DND-41 (cell line): ENCODE measurements at regions not wholly inside any gene's neighbourhood (a gene's known extent, or its start where the extent isn't known, plus 50 kb on each side); places are given as distances from the start of the nearest gene placed in this dataset.

ENCODE experiments used
- ATAC-seq: fragments of 200-7000 bp; cut with Tn5 transposase; 3 replicates; pipeline ENCODE4 v1.9.1; 2021; ENCODE audit warnings: low read depth; ENCODE audit not compliant: insufficient read depth
- DNase-seq: peaks from one replicate; pipeline ENCODE4 v3.0.0-alpha.2; 2020
- H2AFZ ChIP-seq: 2 replicates; pipeline ENCODE4 v1.6.0; 2012; ENCODE audit warnings: low read depth, low read length
- H3K27ac ChIP-seq: 2 replicates; pipeline ENCODE4 v1.5.1; 2012; ENCODE audit warnings: low read length, inconsistent platforms
- H3K27me3 ChIP-seq: fragments of 200-600 bp; sonication (generic); 2 replicates; pipeline ENCODE4 v1.6.0; 2012; ENCODE audit warnings: low read length, mild to moderate bottlenecking, inconsistent platforms; ENCODE audit not compliant: insufficient read depth, poor library complexity
- H3K36me3 ChIP-seq: 2 replicates; pipeline ENCODE4 v1.5.1; 2012; ENCODE audit warnings: low read length, inconsistent platforms; ENCODE audit not compliant: insufficient read depth
- H3K4me1 ChIP-seq: 2 replicates; pipeline ENCODE4 v1.5.1; 2012; ENCODE audit warnings: mild to moderate bottlenecking, low read length; ENCODE audit not compliant: insufficient read depth
- H3K4me2 ChIP-seq: 2 replicates; pipeline ENCODE4 v1.6.0; 2012; ENCODE audit warnings: mild to moderate bottlenecking, moderate library complexity, low read length, inconsistent platforms; ENCODE audit not compliant: insufficient read depth
- H3K4me3 ChIP-seq, 2 experiments: fragments of 200-600 bp in 1 of 2; shearing (Covaris generic) in 1 of 2; 2 replicates each; pipeline ENCODE4 v1.5.1; 2012 to 2016; ENCODE audit warnings: inconsistent platforms in 2 of 2, low read length in 2 of 2, mild to moderate bottlenecking in 2 of 2, low read depth in 1 of 2, moderate library complexity in 1 of 2
- H3K79me2 ChIP-seq: 2 replicates; pipeline ENCODE4 v1.6.0; 2012; ENCODE audit warnings: low read length, inconsistent platforms; ENCODE audit not compliant: insufficient read depth
- H3K9ac ChIP-seq: 2 replicates; pipeline ENCODE4 v1.6.0; 2012; ENCODE audit warnings: low read depth, mild to moderate bottlenecking, inconsistent platforms, low read length, moderate library complexity
- H3K9me3 ChIP-seq: 2 replicates; pipeline ENCODE4 v1.5.1; 2012; ENCODE audit warnings: low read length, moderate library complexity, mild to moderate bottlenecking, inconsistent platforms; ENCODE audit not compliant: insufficient read depth, severe bottlenecking
- H4K20me1 ChIP-seq: 2 replicates; pipeline ENCODE4 v1.6.0; 2012; ENCODE audit warnings: low read length; ENCODE audit not compliant: insufficient read depth
- EZH2 ChIP-seq: IDR thresholded peaks from 3 replicates; pipeline ENCODE4 v1.6.1; 2012; ENCODE audit warnings: borderline replicate concordance, low read depth, mild to moderate bottlenecking, moderate library complexity, low read length, inconsistent platforms; ENCODE audit not compliant: severe bottlenecking
- TF ChIP-seq, protein P1 (sequence below): IDR thresholded peaks from 2 replicates; pipeline ENCODE4 v1.5.1; 2012; ENCODE audit warnings: borderline replicate concordance, low read length, moderate library complexity, mild to moderate bottlenecking; ENCODE audit not compliant: poor library complexity, severe bottlenecking; ENCODE audit errors: extremely low read depth

DNA sequence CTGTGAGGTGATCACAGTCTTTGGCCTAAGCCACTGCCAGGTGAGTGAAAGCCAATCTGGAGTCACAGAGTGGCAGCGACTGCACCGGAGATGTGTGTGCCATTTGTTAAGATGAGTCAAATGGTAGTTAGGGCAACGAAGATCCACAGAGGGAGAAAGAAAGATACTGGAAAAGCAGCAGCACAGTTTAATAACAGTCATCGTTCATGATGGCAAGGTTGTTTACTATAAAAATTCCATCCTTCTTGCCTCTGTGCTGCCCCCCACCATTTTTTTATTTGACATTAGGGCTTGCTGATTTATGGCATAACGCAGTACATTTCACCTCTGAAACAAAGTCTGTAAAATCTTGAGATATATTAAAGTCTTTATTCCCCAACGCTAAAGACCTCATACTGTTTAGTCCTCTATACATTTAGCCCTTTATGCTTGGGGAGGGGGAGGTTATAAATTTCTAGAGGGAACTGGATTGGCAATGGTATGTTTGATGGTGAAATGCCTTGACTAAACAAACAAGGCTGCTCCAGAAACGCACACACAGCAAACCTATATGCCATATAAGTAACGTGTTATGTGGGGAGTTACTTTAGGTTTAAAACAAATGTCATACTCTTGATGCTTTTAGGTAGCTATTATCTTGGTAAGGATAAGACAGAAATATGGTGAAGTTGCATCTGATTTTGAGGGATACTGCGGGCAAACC lies 55.8 kb upstream of the ABL1 start:
- no peak overlapping the region for H3K4me3 ChIP-seq
- ATAC-seq, result no peak
- H4K20me1 ChIP-seq, result peaks cover 15% of the 10 kb centered on the region; the same call in 1 of the 2 replicates
- H2AFZ ChIP-seq, result no peak overlapping the region
- H3K9ac ChIP-seq, result no peak overlapping the region
- H3K36me3 ChIP-seq, result no peaks in the 10 kb centered on the region
- no peaks in the 10 kb centered on the region for H3K9me3 ChIP-seq
- TF ChIP-seq EZH2, result no peak
- no peak overlapping the region for H3K4me2 ChIP-seq
- H3K27ac ChIP-seq, result no peak overlapping the region
- no peaks in the 10 kb centered on the region for H3K4me1 ChIP-seq
- H3K79me2 ChIP-seq, result no peaks in the 10 kb centered on the region
- H3K27me3 ChIP-seq, result no peaks in the 10 kb centered on the region
- DNase-seq, result no peak

DNA sequence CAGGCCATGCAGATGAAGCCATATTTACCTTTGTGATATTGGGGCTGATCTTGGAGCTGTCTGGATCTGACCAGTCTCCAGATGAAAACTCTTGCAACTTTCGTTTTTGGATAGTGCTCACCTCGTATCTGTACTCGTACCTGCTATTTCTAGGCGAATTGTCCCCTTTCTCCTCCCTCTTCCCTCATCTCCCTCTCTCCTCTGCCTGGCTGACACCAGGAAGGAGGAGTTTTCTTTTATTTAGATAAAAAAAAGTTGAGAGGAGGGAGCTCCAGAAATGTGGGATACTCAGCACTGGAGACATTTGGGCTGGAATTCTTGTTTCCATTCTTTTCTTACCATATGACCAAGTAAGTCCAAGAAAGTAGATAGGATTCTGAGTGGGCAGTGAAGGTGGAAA lies 54.6 kb upstream of the ABL1 start:
- peaks cover 18% of the 10 kb centered on the region; the same call in 1 of the 2 replicates for H4K20me1 ChIP-seq
- H3K79me2 ChIP-seq, result peaks cover 2% of the 10 kb centered on the region; the same call in 1 of the 2 replicates
- no peaks in the 10 kb centered on the region for H3K9me3 ChIP-seq
- H3K4me2 ChIP-seq, result no peak overlapping the region
- no peak overlapping the region for H2AFZ ChIP-seq
- H3K4me1 ChIP-seq, result no peaks in the 10 kb centered on the region
- no peak overlapping the region for H3K27ac ChIP-seq
- H3K9ac ChIP-seq, result no peak overlapping the region
- DNase-seq (no peak), ATAC-seq (no peak)
- no peaks in the 10 kb centered on the region for H3K27me3 ChIP-seq
- no peak overlapping the region for H3K4me3 ChIP-seq
- no peaks in the 10 kb centered on the region for H3K36me3 ChIP-seq
- TF ChIP-seq EZH2, result no peak
- TF ChIP-seq, protein P1, sequence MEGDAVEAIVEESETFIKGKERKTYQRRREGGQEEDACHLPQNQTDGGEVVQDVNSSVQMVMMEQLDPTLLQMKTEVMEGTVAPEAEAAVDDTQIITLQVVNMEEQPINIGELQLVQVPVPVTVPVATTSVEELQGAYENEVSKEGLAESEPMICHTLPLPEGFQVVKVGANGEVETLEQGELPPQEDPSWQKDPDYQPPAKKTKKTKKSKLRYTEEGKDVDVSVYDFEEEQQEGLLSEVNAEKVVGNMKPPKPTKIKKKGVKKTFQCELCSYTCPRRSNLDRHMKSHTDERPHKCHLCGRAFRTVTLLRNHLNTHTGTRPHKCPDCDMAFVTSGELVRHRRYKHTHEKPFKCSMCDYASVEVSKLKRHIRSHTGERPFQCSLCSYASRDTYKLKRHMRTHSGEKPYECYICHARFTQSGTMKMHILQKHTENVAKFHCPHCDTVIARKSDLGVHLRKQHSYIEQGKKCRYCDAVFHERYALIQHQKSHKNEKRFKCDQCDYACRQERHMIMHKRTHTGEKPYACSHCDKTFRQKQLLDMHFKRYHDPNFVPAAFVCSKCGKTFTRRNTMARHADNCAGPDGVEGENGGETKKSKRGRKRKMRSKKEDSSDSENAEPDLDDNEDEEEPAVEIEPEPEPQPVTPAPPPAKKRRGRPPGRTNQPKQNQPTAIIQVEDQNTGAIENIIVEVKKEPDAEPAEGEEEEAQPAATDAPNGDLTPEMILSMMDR, result no peak

DNA sequence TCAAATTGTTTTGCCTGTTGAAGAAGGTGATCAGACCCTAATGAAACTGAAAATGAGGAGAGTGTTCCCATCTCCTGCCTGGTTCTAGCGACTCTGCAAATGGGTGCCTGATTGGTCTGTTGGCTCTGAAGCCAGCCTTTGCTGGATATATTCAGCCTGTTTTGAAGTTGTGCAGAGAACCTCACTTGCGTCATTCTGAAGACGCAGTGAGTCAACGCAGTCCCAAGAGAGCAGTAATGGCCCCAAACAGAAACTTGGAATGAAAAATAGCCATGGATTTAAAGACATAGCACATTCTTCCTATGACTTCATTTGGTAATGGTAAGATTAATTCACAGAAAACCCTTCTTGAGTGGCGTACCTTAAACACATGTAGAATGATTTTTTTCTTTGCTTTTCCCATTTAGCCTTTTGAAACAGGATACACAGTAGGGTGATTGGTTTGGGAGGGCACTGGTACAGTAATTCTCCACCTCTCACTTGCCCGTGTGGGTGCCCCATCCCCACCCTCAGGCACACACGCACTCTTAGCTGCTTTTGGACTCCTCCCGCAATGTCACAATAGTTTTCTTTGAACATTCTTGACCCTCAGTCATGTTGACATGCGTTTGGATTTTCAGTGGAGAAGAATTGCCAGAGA lies 54.1 kb upstream of the ABL1 start:
- H3K27ac ChIP-seq, result no peak overlapping the region
- H3K9ac ChIP-seq, result no peak overlapping the region
- peaks cover 2% of the 10 kb centered on the region; the same call in 1 of the 2 replicates for H3K79me2 ChIP-seq
- no peak overlapping the region for H3K4me3 ChIP-seq
- no peak for TF ChIP-seq EZH2
- TF ChIP-seq, protein P1, result no peak
- no peak for DNase-seq
- H3K4me1 ChIP-seq, result no peaks in the 10 kb centered on the region
- H3K9me3 ChIP-seq, result no peaks in the 10 kb centered on the region
- H3K36me3 ChIP-seq, result no peaks in the 10 kb centered on the region
- ATAC-seq, result no peak
- H2AFZ ChIP-seq, result no peak overlapping the region
- H4K20me1 ChIP-seq, result peaks cover 18% of the 10 kb centered on the region; the same call in 1 of the 2 replicates
- H3K27me3 ChIP-seq, result no peaks in the 10 kb centered on the region
- no peak overlapping the region for H3K4me2 ChIP-seq

DNA sequence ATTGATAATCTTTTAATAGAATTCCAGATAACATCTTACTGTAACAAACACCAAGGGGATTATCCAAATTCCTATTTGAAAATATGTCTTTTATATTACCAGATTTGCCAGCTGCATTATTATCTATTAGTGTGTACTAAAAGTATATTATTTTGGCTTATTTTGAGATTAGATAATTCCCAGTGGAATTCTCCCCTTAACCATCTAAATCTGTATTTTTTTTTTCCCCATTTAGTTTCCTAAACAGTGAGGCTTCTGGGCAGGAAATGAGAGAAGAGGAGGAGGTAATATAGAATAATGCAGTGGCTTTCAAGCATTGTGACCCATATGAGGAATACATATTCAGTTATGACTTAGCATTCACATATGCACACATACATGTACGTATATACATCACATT lies 53.5 kb upstream of the ABL1 start:
- no peak for TF ChIP-seq EZH2
- TF ChIP-seq, protein P1, result no peak
- ATAC-seq, result no peak
- DNase-seq, result no peak

More for the DNA sequence above, 53.5 kb upstream of the ABL1 start:
- Histone ChIP-seq H3K79me2 (peaks cover 2% of the 10 kb centered on the region; the same call in 1 of the 2 replicates), H4K20me1 (peaks cover 18% of the 10 kb centered on the region; the same call in 1 of the 2 replicates), H3K4me3 (no peak overlapping the region), H3K36me3 (no peaks in the 10 kb centered on the region), H2AFZ (no peak overlapping the region), H3K9me3 (no peaks in the 10 kb centered on the region), H3K9ac (no peak overlapping the region), H3K4me1 (no peaks in the 10 kb centered on the region), H3K4me2 (no peak overlapping the region), H3K27ac (no peak overlapping the region), H3K27me3 (no peaks in the 10 kb centered on the region)
